ENCODE measurements at regions not wholly inside any gene's neighbourhood (a gene's known extent, or its start where the extent isn't known, plus 50 kb on each side); places are given as distances from the start of the nearest gene placed in this dataset.

DNA sequence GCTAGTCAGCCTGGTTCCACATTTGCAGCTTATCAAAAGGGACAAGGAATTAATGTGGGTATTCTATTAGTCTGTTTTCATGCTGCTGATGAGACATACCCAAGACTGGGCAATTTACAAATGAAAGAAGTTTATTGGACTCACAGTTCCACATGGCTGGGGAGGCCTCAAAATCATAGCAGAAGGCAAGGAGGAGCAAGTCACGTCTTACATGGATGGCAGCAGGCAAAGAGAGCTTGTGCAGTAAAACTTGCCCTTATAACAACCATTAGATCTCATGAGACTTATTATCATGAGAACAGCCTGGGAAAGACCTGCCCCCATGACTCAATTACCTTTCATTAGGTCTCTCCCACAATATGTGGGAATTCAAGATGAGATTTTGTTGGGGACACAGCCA lies 689.1 kb upstream of the MARCKS start:
- TF ChIP-seq, protein P1, sequence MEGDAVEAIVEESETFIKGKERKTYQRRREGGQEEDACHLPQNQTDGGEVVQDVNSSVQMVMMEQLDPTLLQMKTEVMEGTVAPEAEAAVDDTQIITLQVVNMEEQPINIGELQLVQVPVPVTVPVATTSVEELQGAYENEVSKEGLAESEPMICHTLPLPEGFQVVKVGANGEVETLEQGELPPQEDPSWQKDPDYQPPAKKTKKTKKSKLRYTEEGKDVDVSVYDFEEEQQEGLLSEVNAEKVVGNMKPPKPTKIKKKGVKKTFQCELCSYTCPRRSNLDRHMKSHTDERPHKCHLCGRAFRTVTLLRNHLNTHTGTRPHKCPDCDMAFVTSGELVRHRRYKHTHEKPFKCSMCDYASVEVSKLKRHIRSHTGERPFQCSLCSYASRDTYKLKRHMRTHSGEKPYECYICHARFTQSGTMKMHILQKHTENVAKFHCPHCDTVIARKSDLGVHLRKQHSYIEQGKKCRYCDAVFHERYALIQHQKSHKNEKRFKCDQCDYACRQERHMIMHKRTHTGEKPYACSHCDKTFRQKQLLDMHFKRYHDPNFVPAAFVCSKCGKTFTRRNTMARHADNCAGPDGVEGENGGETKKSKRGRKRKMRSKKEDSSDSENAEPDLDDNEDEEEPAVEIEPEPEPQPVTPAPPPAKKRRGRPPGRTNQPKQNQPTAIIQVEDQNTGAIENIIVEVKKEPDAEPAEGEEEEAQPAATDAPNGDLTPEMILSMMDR (IDR thresholded peaks at IDR 0.05): no peak
- no peaks in the 10 kb centered on the region for H3K79me2 ChIP-seq
- no peak overlapping the region for H3K9ac ChIP-seq
- no peak overlapping the region for H3K4me3 ChIP-seq (ENCODE audit: low read depth, low read length)
- H3K36me3 ChIP-seq (ENCODE audit: control insufficient read depth, insufficient read depth, low read length): no peaks in the 10 kb centered on the region
- H3K9me3 ChIP-seq (ENCODE audit: control insufficient read depth, low read length): no peaks in the 10 kb centered on the region
- H3K27me3 ChIP-seq (ENCODE audit: control insufficient read depth, insufficient read depth, low read length): no peaks in the 10 kb centered on the region
- no peak overlapping the region for H2AFZ ChIP-seq
- no peaks in the 10 kb centered on the region for H3K4me1 ChIP-seq
- no peak overlapping the region for H3K4me2 ChIP-seq (ENCODE audit: low read length)
- H3K27ac ChIP-seq: no peak overlapping the region

DNA sequence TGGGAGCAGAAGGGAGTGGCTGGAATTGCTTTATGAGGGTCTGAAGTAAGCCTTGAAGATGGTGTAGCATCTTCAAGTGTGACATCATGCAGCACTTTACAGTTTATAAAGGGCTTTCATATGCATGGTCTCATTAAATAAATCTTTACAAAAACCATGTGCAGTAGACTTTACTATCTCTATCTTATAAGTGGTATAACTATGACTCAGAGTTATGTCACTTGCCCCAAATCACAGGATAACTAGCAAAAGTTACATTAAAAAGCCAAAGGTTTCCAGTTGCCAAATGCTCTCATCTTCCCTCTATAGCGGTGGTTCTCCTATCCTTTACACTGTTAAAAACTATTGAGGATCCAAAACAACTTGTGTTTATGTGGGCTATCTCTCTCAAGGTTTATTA lies 687.7 kb upstream of the MARCKS start:
- H2AFZ ChIP-seq: no peak overlapping the region
- no peak overlapping the region for H3K4me3 ChIP-seq (ENCODE audit: low read depth, low read length)
- H3K9me3 ChIP-seq (ENCODE audit: control insufficient read depth, low read length): no peaks in the 10 kb centered on the region
- H3K9ac ChIP-seq: no peak overlapping the region
- TF ChIP-seq, protein P1 (IDR thresholded peaks at IDR 0.05): no peak
- no peaks in the 10 kb centered on the region for H3K4me1 ChIP-seq
- H3K27me3 ChIP-seq (ENCODE audit: control insufficient read depth, insufficient read depth, low read length): no peaks in the 10 kb centered on the region
- H3K27ac ChIP-seq: no peak overlapping the region
- H3K36me3 ChIP-seq (ENCODE audit: control insufficient read depth, insufficient read depth, low read length): no peaks in the 10 kb centered on the region
- no peaks in the 10 kb centered on the region for H3K79me2 ChIP-seq
- no peak overlapping the region for H3K4me2 ChIP-seq (ENCODE audit: low read length)

DNA sequence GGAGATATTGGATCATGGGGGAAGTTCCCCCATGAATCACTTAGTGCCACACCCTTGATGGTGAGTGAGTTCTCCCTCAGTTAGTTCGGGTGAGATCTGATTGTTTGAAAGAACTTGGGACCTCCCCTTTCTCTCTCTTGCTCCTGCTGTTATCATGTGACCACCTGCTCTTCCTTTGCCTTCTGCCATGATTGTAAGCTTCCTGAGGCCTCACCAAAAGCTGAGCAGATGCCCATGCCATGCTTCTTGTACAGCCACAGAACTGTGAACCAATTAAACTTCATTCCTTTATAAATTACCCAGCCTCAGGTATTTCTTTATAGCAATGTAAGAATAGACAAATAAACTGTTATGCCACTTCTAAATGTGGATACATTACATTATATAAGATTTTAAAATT lies 686.7 kb upstream of the MARCKS start:
- no peaks in the 10 kb centered on the region for H3K4me1 ChIP-seq
- TF ChIP-seq, protein P1 (IDR thresholded peaks at IDR 0.05): no peak

DNA sequence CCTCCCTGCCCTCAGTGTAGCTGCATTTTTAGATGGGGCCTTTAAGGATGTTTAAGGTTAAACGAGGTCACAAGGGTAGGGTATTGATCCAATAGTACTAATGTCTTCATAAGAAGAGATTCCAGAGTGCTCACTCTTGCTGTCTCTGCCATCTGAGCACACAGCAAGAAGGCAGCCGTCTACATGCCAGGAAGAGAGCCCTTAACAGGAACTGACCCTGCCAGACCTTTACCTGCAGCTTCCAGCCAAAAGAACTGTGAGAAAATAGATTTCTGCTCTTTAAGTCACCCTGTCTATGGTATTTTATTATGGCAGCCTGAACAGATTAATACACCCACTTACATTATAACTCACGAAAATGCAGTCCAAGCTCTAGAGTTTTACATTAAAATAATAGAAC lies 685.3 kb upstream of the MARCKS start:
- Histone ChIP-seq H3K4me3 (ENCODE audit: low read depth, low read length) (no peak overlapping the region), H3K27me3 (ENCODE audit: control insufficient read depth, insufficient read depth, low read length) (no peaks in the 10 kb centered on the region), H3K4me2 (ENCODE audit: low read length) (no peak overlapping the region), H3K9me3 (ENCODE audit: control insufficient read depth, low read length) (no peaks in the 10 kb centered on the region), H3K4me1 (no peaks in the 10 kb centered on the region), H2AFZ (no peak overlapping the region), H3K27ac (no peak overlapping the region), H3K9ac (no peak overlapping the region), H3K36me3 (ENCODE audit: control insufficient read depth, insufficient read depth, low read length) (no peaks in the 10 kb centered on the region), H3K79me2 (no peaks in the 10 kb centered on the region)
- TF ChIP-seq, protein P1 (IDR thresholded peaks at IDR 0.05): no peak

More for the DNA sequence above, 686.7 kb upstream of the MARCKS start:
- Histone ChIP-seq H3K4me2 (ENCODE audit: low read length) (no peak overlapping the region), H3K27me3 (ENCODE audit: control insufficient read depth, insufficient read depth, low read length) (no peaks in the 10 kb centered on the region), H3K79me2 (no peaks in the 10 kb centered on the region), H3K36me3 (ENCODE audit: control insufficient read depth, insufficient read depth, low read length) (no peaks in the 10 kb centered on the region), H3K9ac (no peak overlapping the region), H3K9me3 (ENCODE audit: control insufficient read depth, low read length) (no peaks in the 10 kb centered on the region), H2AFZ (no peak overlapping the region), H3K4me3 (ENCODE audit: low read depth, low read length) (no peak overlapping the region), H3K27ac (no peak overlapping the region)

DNA sequence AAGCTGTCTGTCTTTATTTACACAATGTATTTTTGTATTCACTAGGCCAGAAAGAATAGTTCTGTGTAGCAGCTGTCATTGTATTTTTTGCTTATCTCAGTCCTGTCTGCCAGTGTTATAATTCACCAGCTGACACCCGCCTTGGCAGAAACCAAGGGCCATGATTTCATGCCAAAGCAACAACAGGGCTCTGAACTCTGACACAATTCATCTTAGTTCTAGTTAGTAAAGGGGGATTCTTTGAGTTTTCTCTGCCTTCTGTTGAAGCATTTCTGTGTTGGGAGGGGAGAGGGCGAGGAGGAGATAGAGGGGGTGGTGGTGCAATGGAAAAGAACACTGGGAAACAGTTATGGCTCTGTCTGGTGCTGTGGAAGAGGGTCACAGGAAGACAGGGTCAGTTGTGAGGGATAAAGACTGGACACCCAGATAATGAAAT lies 684.6 kb upstream of the MARCKS start:
- no peaks in the 10 kb centered on the region for H3K79me2 ChIP-seq
- no peak overlapping the region for H2AFZ ChIP-seq
- no peak overlapping the region for H3K4me3 ChIP-seq (ENCODE audit: low read depth, low read length)
- H3K27me3 ChIP-seq (ENCODE audit: control insufficient read depth, insufficient read depth, low read length): no peaks in the 10 kb centered on the region
- TF ChIP-seq, protein P1 (IDR thresholded peaks at IDR 0.05): no peak
- H3K36me3 ChIP-seq (ENCODE audit: control insufficient read depth, insufficient read depth, low read length): no peaks in the 10 kb centered on the region
- H3K9me3 ChIP-seq (ENCODE audit: control insufficient read depth, low read length): no peaks in the 10 kb centered on the region
- H3K4me1 ChIP-seq: no peaks in the 10 kb centered on the region
- H3K4me2 ChIP-seq (ENCODE audit: low read length): no peak overlapping the region
- H3K27ac ChIP-seq: no peak overlapping the region
- H3K9ac ChIP-seq: no peak overlapping the region
